A549 (cell line): ENCODE measurements at regions not wholly inside any gene's neighbourhood (a gene's known extent, or its start where the extent isn't known, plus 50 kb on each side); places are given as distances from the start of the nearest gene placed in this dataset.

ENCODE experiments used
- ATAC-seq, 2 experiments: fragments of 200-7000 bp in 1 of 2; fragments of >200 bp in 1 of 2; cut with Nextera tagmentation in 1 of 2; cut with Tn5 transposase in 1 of 2; 3 replicates each; pipeline versions ENCODE4 v1.8.0 to v1.9.1; 2018 to 2020; ENCODE audit warnings: mild to moderate bottlenecking in 1 of 2, moderate library complexity in 1 of 2
- CTCF ChIA-PET: fragments of 300-600 bp; sonication (Branson Sonifier 250); formaldehyde crosslinking; extraction: SDS; loops from one replicate; lab custom pipeline; 2021; ENCODE audit warnings: antibody characterized with exemption, inconsistent platforms; lab: Yijun Ruan, JAX
- POLR2A ChIA-PET: fragments of 350-600 bp; formaldehyde crosslinking; extraction: SDS; loops from one replicate; lab custom pipeline; 2021; ENCODE audit warnings: antibody characterized with exemption, inconsistent platforms; lab: Yijun Ruan, JAX
- DNase-seq, 2 experiments: peaks; one replicate each; pipeline versions ENCODE4 v3.0.0 to v3.0.0-alpha.2; 2011 to 2016; ENCODE audit warnings: low read depth in 1 of 2, low spot score in 1 of 2
- FAIRE-seq: peaks from 2 replicates; lab custom pipeline; 2011; peaks lifted over from hg19 to GRCh38; lab: Jason Lieb, UNC
- H3K27ac ChIP-seq, 2 experiments: fragments of >200 bp; sonication (Bioruptor Twin); formaldehyde crosslinking; 3 replicates each; pipeline ENCODE4 v1.5.1; 2016 to 2017
- H3K4me1 ChIP-seq: fragments of >200 bp; sonication (Bioruptor Twin); formaldehyde crosslinking; 3 replicates; pipeline ENCODE4 v1.6.1; 2016
- H3K4me2 ChIP-seq: fragments of >200 bp; sonication (Bioruptor Twin); formaldehyde crosslinking; 3 replicates; pipeline ENCODE4 v1.6.1; 2016
- H3K4me3 ChIP-seq: fragments of >200 bp; sonication (Bioruptor Twin); formaldehyde crosslinking; 3 replicates; pipeline ENCODE4 v1.5.1; 2016
- H3K9me3 ChIP-seq: fragments of >200 bp; sonication (Bioruptor Twin); formaldehyde crosslinking; 3 replicates; pipeline ENCODE4 v1.6.1; 2016
- BHLHE40 ChIP-seq: IDR thresholded peaks from 2 replicates; pipeline ENCODE4 v1.6.1; 2012; ENCODE audit warnings: low read depth, low read length, inconsistent platforms
- CBX2 ChIP-seq: fragments of 200-600 bp; sonication (generic); IDR thresholded peaks from 2 replicates; pipeline ENCODE4 v1.6.1; 2016; ENCODE audit warnings: low read depth, mild to moderate bottlenecking, borderline replicate concordance
- CBX8 ChIP-seq: fragments of 200-600 bp; sonication (generic); IDR thresholded peaks from 2 replicates; pipeline ENCODE4 v1.6.1; 2016
- CHD2 ChIP-seq: fragments of 150-350 bp; IDR thresholded peaks from 2 replicates; pipeline ENCODE4 v1.6.1; 2014; ENCODE audit warnings: low read length; ENCODE audit not compliant: partially characterized antibody
- CHD4 ChIP-seq: fragments of 200-600 bp; sonication (generic); IDR thresholded peaks from 2 replicates; pipeline ENCODE4 v1.6.1; 2016; ENCODE audit warnings: antibody characterized with exemption, mild to moderate bottlenecking, borderline replicate concordance
- EHF ChIP-seq: fragments of 250-450 bp; sonication (Bioruptor Pico); IDR thresholded peaks from 2 replicates; pipeline ENCODE4 v1.5.0; 2020; ENCODE audit warnings: mild to moderate bottlenecking
- EP300 ChIP-seq, 2 experiments: fragments of >200 bp; sonication (Bioruptor Twin); formaldehyde crosslinking; IDR thresholded peaks; 2 replicates in 1 of 2; 3 replicates in 1 of 2; pipeline ENCODE4 v1.6.1; 2016 to 2017
- ESRRA ChIP-seq: fragments of 150-350 bp; IDR thresholded peaks from 2 replicates; pipeline ENCODE4 v1.6.1; 2014; ENCODE audit warnings: mild to moderate bottlenecking, low read length, borderline replicate concordance
- FOXS1 ChIP-seq: fragments of 250-450 bp; sonication (Bioruptor Pico); IDR thresholded peaks from 2 replicates; pipeline ENCODE4 v1.5.0; 2020; ENCODE audit warnings: mild to moderate bottlenecking, moderate library complexity
- GATA3 ChIP-seq: IDR thresholded peaks from 2 replicates; pipeline ENCODE4 v1.6.1; 2012; ENCODE audit warnings: borderline replicate concordance
- HOXA7 ChIP-seq: fragments of 250-450 bp; sonication (Bioruptor Pico); IDR thresholded peaks from 2 replicates; pipeline ENCODE4 v1.5.0; 2020; ENCODE audit warnings: mild to moderate bottlenecking, moderate library complexity
- HOXB13 ChIP-seq: fragments of 250-450 bp; sonication (Bioruptor Pico); IDR thresholded peaks from 2 replicates; pipeline ENCODE4 v1.5.0; 2020; ENCODE audit warnings: low read depth, mild to moderate bottlenecking, moderate library complexity
- HOXB5 ChIP-seq: fragments of 250-450 bp; sonication (Bioruptor Pico); IDR thresholded peaks from 2 replicates; pipeline ENCODE4 v1.5.0; 2020; ENCODE audit warnings: mild to moderate bottlenecking, moderate library complexity
- KDM1A ChIP-seq: fragments of 200-600 bp; sonication (generic); IDR thresholded peaks from 2 replicates; pipeline ENCODE4 v1.6.1; 2016; ENCODE audit warnings: low read depth, mild to moderate bottlenecking
- KDM5A ChIP-seq: fragments of 200-600 bp; sonication (generic); IDR thresholded peaks from 2 replicates; pipeline ENCODE4 v1.6.1; 2016; ENCODE audit warnings: antibody characterized with exemption, mild to moderate bottlenecking
- MYC ChIP-seq: IDR thresholded peaks from 2 replicates; pipeline ENCODE4 v1.6.1; 2012; ENCODE audit warnings: mild to moderate bottlenecking, inconsistent platforms, low read length, improper control_type of control experiment, borderline replicate concordance
- NFE2L2 ChIP-seq: fragments of 150-350 bp; conservative IDR thresholded peaks from 2 replicates; pipeline ENCODE4 v1.6.1; 2014; ENCODE audit warnings: low read length
- NR3C1 ChIP-seq: fragments of >200 bp; sonication (Bioruptor Twin); formaldehyde crosslinking; IDR thresholded peaks from 3 replicates; pipeline ENCODE4 v1.6.1; 2017
- POLR2A ChIP-seq: IDR thresholded peaks from 2 replicates; pipeline ENCODE4 v1.6.1; 2012; ENCODE audit warnings: mild to moderate bottlenecking, low read length
- RARB ChIP-seq: fragments of 250-450 bp; sonication (Bioruptor Pico); IDR thresholded peaks from 2 replicates; pipeline ENCODE4 v1.8.0; 2021; ENCODE audit warnings: mild to moderate bottlenecking, moderate library complexity
- RFX5 ChIP-seq: fragments of 450-650 bp; IDR thresholded peaks from 2 replicates; pipeline ENCODE4 v1.7.1; 2014; ENCODE audit warnings: antibody characterized with exemption, mild to moderate bottlenecking, moderate library complexity
- RNF2 ChIP-seq: fragments of 200-600 bp; sonication (generic); IDR thresholded peaks from 2 replicates; pipeline ENCODE4 v1.6.1; 2016; ENCODE audit warnings: low read depth, mild to moderate bottlenecking, antibody characterized with exemption, moderate library complexity, borderline replicate concordance
- SMC3 ChIP-seq: fragments of >200 bp; sonication (Bioruptor Twin); formaldehyde crosslinking; IDR thresholded peaks from 3 replicates; pipeline ENCODE4 v1.6.1; 2018; ENCODE audit warnings: inconsistent platforms
- SREBF2 ChIP-seq: fragments of 450-650 bp; IDR thresholded peaks from 2 replicates; pipeline ENCODE4 v1.6.1; 2014; ENCODE audit warnings: mild to moderate bottlenecking, moderate library complexity
- TFCP2L1 ChIP-seq: fragments of 250-450 bp; sonication (Bioruptor Pico); IDR thresholded peaks from 2 replicates; pipeline ENCODE4 v1.5.0; 2021; ENCODE audit warnings: mild to moderate bottlenecking
- TP53 ChIP-seq: fragments of 250-450 bp; sonication (Bioruptor Pico); IDR thresholded peaks from 2 replicates; pipeline ENCODE4 v1.5.0; 2021; ENCODE audit warnings: mild to moderate bottlenecking, moderate library complexity
- ZC3H11A ChIP-seq: fragments of 450-650 bp; IDR thresholded peaks from 2 replicates; pipeline ENCODE4 v1.6.1; 2014; ENCODE audit warnings: antibody characterized with exemption, mild to moderate bottlenecking
- ZSCAN20 ChIP-seq: fragments of 250-450 bp; sonication (Bioruptor Pico); IDR thresholded peaks from 2 replicates; pipeline ENCODE4 v1.8.0; 2022; ENCODE audit warnings: mild to moderate bottlenecking, moderate library complexity
- WGBS: methylation state at CpG from one replicate; pipeline ENCODE4 v1.1.6; 2017; ENCODE audit errors: missing lambda C conversion rate; 5-methylcytosine and 5-hydroxymethylcytosine counted together
- TF ChIP-seq, protein P1 (sequence below): fragments of >200 bp; sonication (Bioruptor Twin); formaldehyde crosslinking; IDR thresholded peaks from 2 replicates; pipeline ENCODE4 v1.6.1; 2016
- TF ChIP-seq, protein P2 (sequence below): fragments of 150-350 bp; IDR thresholded peaks from 2 replicates; pipeline ENCODE4 v1.6.1; 2014; ENCODE audit warnings: low read depth, mild to moderate bottlenecking, low read length
- TF ChIP-seq, protein P3 (sequence below): fragments of 450-650 bp; IDR thresholded peaks from 2 replicates; pipeline ENCODE4 v1.6.1; 2014; ENCODE audit warnings: antibody characterized with exemption

DNA sequence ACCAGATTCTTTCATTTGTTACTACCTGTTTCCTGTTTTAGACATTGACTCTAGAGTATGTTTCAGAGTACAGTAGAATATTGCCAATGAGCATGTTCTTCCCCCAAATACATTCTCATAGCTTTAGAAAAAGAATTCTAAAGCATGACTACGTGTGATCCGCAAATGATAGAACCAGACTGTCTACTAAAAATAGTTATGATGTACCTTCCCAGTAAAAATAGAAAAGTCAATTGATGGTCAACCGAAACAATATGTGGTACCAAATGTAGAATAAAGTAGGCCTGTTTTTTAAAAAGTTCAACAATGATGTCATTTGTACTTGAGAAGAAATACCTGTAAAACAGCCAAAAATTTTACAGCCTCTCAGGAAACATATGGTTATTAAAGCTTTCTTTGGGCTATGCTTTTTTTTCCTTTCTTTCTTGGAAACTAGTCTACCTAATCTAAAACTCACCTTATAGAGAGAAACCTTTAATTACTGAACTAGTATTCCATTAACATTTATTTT lies 130.1 kb upstream of the MTHFD1L start:
- TF ChIP-seq EP300 (IDR thresholded peaks at IDR 0.05) = no peak
- TF ChIP-seq EHF (CRISPR knock-in tag) = no peak
- no peak for TF ChIP-seq SMC3
- TF ChIP-seq, protein P1, sequence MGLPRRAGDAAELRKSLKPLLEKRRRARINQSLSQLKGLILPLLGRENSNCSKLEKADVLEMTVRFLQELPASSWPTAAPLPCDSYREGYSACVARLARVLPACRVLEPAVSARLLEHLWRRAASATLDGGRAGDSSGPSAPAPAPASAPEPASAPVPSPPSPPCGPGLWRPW = no peak
- no peak for TF ChIP-seq NR3C1
- TF ChIP-seq RARB (CRISPR knock-in tag) = no peak
- TF ChIP-seq, protein P2, sequence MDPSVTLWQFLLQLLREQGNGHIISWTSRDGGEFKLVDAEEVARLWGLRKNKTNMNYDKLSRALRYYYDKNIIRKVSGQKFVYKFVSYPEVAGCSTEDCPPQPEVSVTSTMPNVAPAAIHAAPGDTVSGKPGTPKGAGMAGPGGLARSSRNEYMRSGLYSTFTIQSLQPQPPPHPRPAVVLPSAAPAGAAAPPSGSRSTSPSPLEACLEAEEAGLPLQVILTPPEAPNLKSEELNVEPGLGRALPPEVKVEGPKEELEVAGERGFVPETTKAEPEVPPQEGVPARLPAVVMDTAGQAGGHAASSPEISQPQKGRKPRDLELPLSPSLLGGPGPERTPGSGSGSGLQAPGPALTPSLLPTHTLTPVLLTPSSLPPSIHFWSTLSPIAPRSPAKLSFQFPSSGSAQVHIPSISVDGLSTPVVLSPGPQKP = no peak
- TF ChIP-seq POLR2A = no peak
- ATAC-seq (no peak), DNase-seq (no peak), FAIRE-seq (no peak)
- POLR2A ChIA-PET = no interaction called here
- CTCF ChIA-PET = no interaction called here
- Histone ChIP-seq H3K4me3 (no peak overlapping the region), H3K27ac (no peak overlapping the region), H3K4me2 (no peak overlapping the region), H3K4me1 (no peaks in the 10 kb centered on the region), H3K9me3 (no peaks in the 10 kb centered on the region)
- WGBS = 84% methylated on average over 3 of the region's 3 CpGs

DNA sequence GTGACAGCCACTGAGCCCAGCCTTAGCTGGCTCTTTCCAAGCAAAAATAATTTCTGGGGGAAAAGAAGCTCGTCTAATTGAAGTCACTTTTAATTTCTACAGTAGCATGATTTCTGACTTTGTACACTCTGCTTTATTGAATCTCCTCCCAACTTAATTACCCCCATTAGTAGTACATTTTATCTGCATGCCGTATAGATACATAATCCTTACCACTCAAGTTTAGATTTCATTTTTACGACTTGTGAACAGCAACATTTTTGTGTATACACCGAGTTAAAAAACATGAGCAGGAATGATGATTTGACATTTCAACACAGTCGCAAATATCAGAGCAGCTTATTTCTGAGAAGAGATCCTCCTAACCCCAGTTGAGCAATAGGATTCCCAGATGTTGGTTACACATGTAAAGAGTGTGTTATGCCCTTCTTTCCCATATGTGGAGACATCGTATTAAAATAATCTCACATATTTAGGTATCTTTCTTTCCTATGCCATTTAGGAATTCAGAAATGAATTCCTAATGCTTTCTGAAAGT lies 127.3 kb upstream of the MTHFD1L start:
- 55% methylated on average over 6 of the region's 6 CpGs for WGBS
- ATAC-seq (no peak), FAIRE-seq (no peak), DNase-seq (no peak)
- Histone ChIP-seq H3K4me3 (no peak overlapping the region), H3K4me1 (no peaks in the 10 kb centered on the region), H3K9me3 (no peaks in the 10 kb centered on the region), H3K27ac (no peak overlapping the region), H3K4me2 (no peak overlapping the region)
- POLR2A ChIA-PET = no interaction called here
- CTCF ChIA-PET = no interaction called here
- TF ChIP-seq CBX2 (no peak), HOXA7 (CRISPR knock-in tag) (no peak), HOXB5 (no peak), EHF (CRISPR knock-in tag) (no peak), ZC3H11A (no peak), KDM1A (no peak), MYC (no peak), TFCP2L1 (CRISPR knock-in tag) (no peak), ESRRA (no peak), FOXS1 (CRISPR knock-in tag) (no peak), NFE2L2 (no peak), ZSCAN20 (CRISPR knock-in tag) (no peak), GATA3 (no peak), KDM5A (no peak), CHD4 (no peak), RNF2 (no peak), RFX5 (no peak)
- TF ChIP-seq, protein P1 = no peak

DNA sequence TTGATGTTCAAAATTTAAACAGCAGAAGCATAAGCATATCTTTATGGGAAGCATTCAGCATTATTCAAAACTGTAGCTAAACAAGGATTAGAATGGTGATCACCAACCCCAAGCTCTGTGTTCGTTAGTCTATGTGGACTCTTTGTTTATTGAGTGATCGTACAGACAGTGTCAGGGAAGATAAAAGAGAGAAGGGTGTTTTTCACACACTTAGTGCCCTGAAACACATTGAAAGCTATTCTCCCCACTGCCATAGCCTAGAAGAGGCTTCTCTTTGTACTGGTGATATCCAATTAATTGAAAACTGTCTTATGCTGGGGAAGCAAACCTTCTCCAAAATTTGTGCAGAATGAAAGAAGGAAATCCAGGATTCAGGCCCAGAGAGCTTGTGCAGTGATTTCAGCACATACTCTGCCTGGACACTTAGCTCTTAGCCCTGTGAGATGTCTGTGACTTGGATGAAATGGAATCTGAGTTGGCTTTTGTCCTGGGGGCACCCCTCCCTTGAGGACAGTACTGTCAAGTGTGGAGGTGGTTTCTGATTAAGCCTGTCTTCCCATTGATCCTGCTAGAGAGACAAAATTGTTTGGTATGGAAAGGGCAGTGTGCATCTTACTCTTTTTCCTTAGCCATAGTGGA lies 125.7 kb upstream of the MTHFD1L start:
- H3K4me3 ChIP-seq = no peak overlapping the region
- TF ChIP-seq CBX8 (no peak), CHD2 (no peak), HOXB13 (no peak), SREBF2 (no peak), HOXB5 (no peak), MYC (no peak), RNF2 (no peak), BHLHE40 (no peak), TP53 (CRISPR knock-in tag) (no peak), RARB (CRISPR knock-in tag) (no peak)
- TF ChIP-seq, protein P3, sequence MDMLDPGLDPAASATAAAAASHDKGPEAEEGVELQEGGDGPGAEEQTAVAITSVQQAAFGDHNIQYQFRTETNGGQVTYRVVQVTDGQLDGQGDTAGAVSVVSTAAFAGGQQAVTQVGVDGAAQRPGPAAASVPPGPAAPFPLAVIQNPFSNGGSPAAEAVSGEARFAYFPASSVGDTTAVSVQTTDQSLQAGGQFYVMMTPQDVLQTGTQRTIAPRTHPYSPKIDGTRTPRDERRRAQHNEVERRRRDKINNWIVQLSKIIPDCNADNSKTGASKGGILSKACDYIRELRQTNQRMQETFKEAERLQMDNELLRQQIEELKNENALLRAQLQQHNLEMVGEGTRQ = no peak
- TF ChIP-seq, all 56 proteins: peak for 0
- FAIRE-seq = no peak
- no peaks in the 10 kb centered on the region for H3K4me1 ChIP-seq
- ATAC-seq = no peak
- WGBS = 60% methylated on average over 2 of the region's 2 CpGs
- H3K9me3 ChIP-seq = no peaks in the 10 kb centered on the region
- DNase-seq = no peak
- no peak overlapping the region for H3K27ac ChIP-seq
- ChIA-PET POLR2A (no interaction called here), CTCF (interaction anchor here (0.7 kb wide), 1 partner anchor 875 kb away, joined by 3 read pairs; no protein-coding TSS in a partner anchor)
- no peak overlapping the region for H3K4me2 ChIP-seq
